ENCODE measurements at regions not wholly inside any gene's neighbourhood (a gene's known extent, or its start where the extent isn't known, plus 50 kb on each side); places are given as distances from the start of the nearest gene placed in this dataset.
A peak's percentile ranks its signal among the peaks of the same experiment; 100 is the strongest.
"Not testable (repeated sequence)": the region's sequence is repeated elsewhere in the genome, so short reads cannot be mapped to it uniquely, and the experiment has no call there.

- H3K4me3 ChIP-seq; intact Hi-C loops (cut with DNase I; ENCODE audit: low total_unique reads); H3K36me3 ChIP-seq; H3K27ac ChIP-seq; H3K27me3 ChIP-seq; in situ Hi-C loops (cut with MboI; ENCODE audit: low sequenced_read_pairs in 4 of 4); DNase-seq; H3K4me1 ChIP-seq; ATAC-seq; H3K9me3 ChIP-seq: not testable (repeated sequence)
Observed at GRCh38 chr7:63856466-63856865, 142.2 kb upstream of the ZNF722 start.

- in situ Hi-C loops (cut with MboI; ENCODE audit: low sequenced_read_pairs in 4 of 4), result no loop called here
- DNase-seq, result no peak
- H3K36me3 ChIP-seq, result no peaks in the 10 kb centered on the region
- no peak for ATAC-seq
- no peak overlapping the region for H3K27ac ChIP-seq
- H3K27me3 ChIP-seq, result no peaks in the 10 kb centered on the region
- H3K9me3 ChIP-seq, result no peaks in the 10 kb centered on the region
- intact Hi-C loops (cut with DNase I; ENCODE audit: low total_unique reads), result no loop called here
- no peaks in the 10 kb centered on the region for H3K4me1 ChIP-seq
- TF ChIP-seq CTCF (IDR thresholded peaks at IDR 0.05 in 4 of 5, conservative IDR thresholded peaks at IDR 0.05 in 1 of 5) (no peak), POLR2A (IDR thresholded peaks at IDR 0.05) (no peak)
- no peak overlapping the region for H3K4me3 ChIP-seq
Observed at GRCh38 chr7:63867127-63867526, 131.5 kb upstream of the ZNF722 start.

GRCh38 chr7:63874242-63874641 lies 124.4 kb upstream of the ZNF722 start:
- DNase-seq; in situ Hi-C loops (cut with MboI; ENCODE audit: low sequenced_read_pairs in 4 of 4); H3K36me3 ChIP-seq; intact Hi-C loops (cut with DNase I; ENCODE audit: low total_unique reads); H3K27ac ChIP-seq; H3K4me1 ChIP-seq; H3K4me3 ChIP-seq; H3K27me3 ChIP-seq; ATAC-seq: not testable (repeated sequence)
- peaks cover 3 to 35% (median 10%) of the 10 kb centered on the region in 3 donors for H3K9me3 ChIP-seq

GRCh38 chr7:63876707-63877322 lies 121.8 kb upstream of the ZNF722 start:
- TF ChIP-seq POLR2A (IDR thresholded peaks at IDR 0.05), result no peak
- TF ChIP-seq CTCF (IDR thresholded peaks at IDR 0.05 in 4 of 5, conservative IDR thresholded peaks at IDR 0.05 in 1 of 5), result no peak
- peak overlapping the region in 1 of 4 donors; percentile 20 for H3K4me3 ChIP-seq
- in situ Hi-C loops (cut with MboI; ENCODE audit: low sequenced_read_pairs in 4 of 4) (no loop called here), intact Hi-C loops (cut with DNase I; ENCODE audit: low total_unique reads) (no loop called here)
- H3K36me3 ChIP-seq, result no peaks in the 10 kb centered on the region
- no peak for ATAC-seq
- no peaks in the 10 kb centered on the region for H3K4me1 ChIP-seq
- no peak for DNase-seq
- H3K9me3 ChIP-seq, result peaks cover 3 to 41% (median 10%) of the 10 kb centered on the region in 3 donors
- H3K27ac ChIP-seq, result no peak overlapping the region
- no peaks in the 10 kb centered on the region for H3K27me3 ChIP-seq

- H3K27ac ChIP-seq, result no peak overlapping the region
- ATAC-seq, result no peak
- no peaks in the 10 kb centered on the region for H3K9me3 ChIP-seq
- TF ChIP-seq POLR2A (IDR thresholded peaks at IDR 0.05) (no peak), CTCF (IDR thresholded peaks at IDR 0.05 in 4 of 5, conservative IDR thresholded peaks at IDR 0.05 in 1 of 5) (no peak)
- no peaks in the 10 kb centered on the region for H3K4me1 ChIP-seq
- DNase-seq, result no peak
- H3K4me3 ChIP-seq, result no peak overlapping the region
- in situ Hi-C loops (cut with MboI; ENCODE audit: low sequenced_read_pairs in 4 of 4), result no loop called here
- intact Hi-C loops (cut with DNase I; ENCODE audit: low total_unique reads), result no loop called here
- H3K36me3 ChIP-seq, result no peaks in the 10 kb centered on the region
- H3K27me3 ChIP-seq, result no peaks in the 10 kb centered on the region
Observed at GRCh38 chr7:63887031-63887430, 111.6 kb upstream of the ZNF722 start.

Data from gastrocnemius medialis (tissue), 4 donors.